GM23338 (cell line): ENCODE measurements at regions not wholly inside any gene's neighbourhood (a gene's known extent, or its start where the extent isn't known, plus 50 kb on each side); places are given as distances from the start of the nearest gene placed in this dataset.

Experiments
- ATAC-seq: fragments of 200-7000 bp; cut with Tn5 transposase; 3 replicates; pipeline ENCODE4 v1.9.1; 2020
- DNase-seq: peaks from one replicate; pipeline ENCODE4 v3.0.0-alpha.2; 2015; ENCODE audit warnings: low spot score
- H2AFZ ChIP-seq: fragments of 200-600 bp; sonication (generic); 2 replicates; pipeline ENCODE4 v1.8.0; 2016; ENCODE audit warnings: antibody characterized with exemption, mild to moderate bottlenecking, moderate library complexity
- H3F3A ChIP-seq: fragments of 200-600 bp; sonication (generic); replicated peaks from 2 replicates; pipeline ENCODE4 v1.8.0; 2017; ENCODE audit warnings: antibody characterized with exemption, mixed run types, low read depth
- H3K27ac ChIP-seq: fragments of 200-600 bp; sonication (generic); 2 replicates; pipeline ENCODE4 v1.6.1; 2016; ENCODE audit warnings: low read depth
- H3K27me3 ChIP-seq: fragments of 200-600 bp; sonication (generic); 2 replicates; pipeline ENCODE4 v1.8.0; 2016; ENCODE audit warnings: mild to moderate bottlenecking, mixed run types, moderate library complexity; ENCODE audit not compliant: insufficient read depth
- H3K36me3 ChIP-seq: fragments of 200-600 bp; sonication (generic); 2 replicates; pipeline ENCODE4 v1.8.0; 2016; ENCODE audit warnings: mild to moderate bottlenecking; ENCODE audit not compliant: insufficient read depth
- H3K4me1 ChIP-seq: fragments of 200-600 bp; sonication (generic); 2 replicates; pipeline ENCODE4 v1.8.0; 2016; ENCODE audit warnings: mild to moderate bottlenecking, moderate library complexity; ENCODE audit not compliant: insufficient read depth
- H3K4me2 ChIP-seq: fragments of 200-600 bp; sonication (generic); 2 replicates; pipeline ENCODE4 v1.7.1; 2017; ENCODE audit warnings: mixed run types
- H3K4me3 ChIP-seq: fragments of 200-600 bp; sonication (generic); 2 replicates; pipeline ENCODE4 v1.6.1; 2016; ENCODE audit warnings: mixed run types
- H3K79me2 ChIP-seq: fragments of 200-600 bp; sonication (generic); replicated peaks from 2 replicates; pipeline ENCODE4 v1.8.0; 2017; ENCODE audit warnings: mild to moderate bottlenecking; ENCODE audit not compliant: insufficient read depth
- H3K9me2 ChIP-seq: fragments of 200-600 bp; sonication (generic); 2 replicates; pipeline ENCODE4 v1.8.0; 2017; ENCODE audit not compliant: insufficient read depth
- H4K20me1 ChIP-seq: fragments of 200-600 bp; sonication (generic); replicated peaks from 2 replicates; pipeline ENCODE4 v1.8.0; 2017; ENCODE audit warnings: mild to moderate bottlenecking; ENCODE audit not compliant: insufficient read depth
- H3K27ac Mint-ChIP-seq: 2 replicates; pipeline ENCODE4 v1.8.0; 2020; ENCODE audit warnings: inconsistent platforms, mild to moderate bottlenecking, moderate library complexity, mixed read lengths
- H3K27me3 Mint-ChIP-seq: 3 replicates; pipeline ENCODE4 v1.8.0; 2022; ENCODE audit warnings: low read depth, mild to moderate bottlenecking, moderate library complexity, mixed read lengths, inconsistent platforms; ENCODE audit not compliant: insufficient read depth, poor library complexity
- H3K36me3 Mint-ChIP-seq: 3 replicates; pipeline ENCODE4 v1.8.0; 2021; ENCODE audit warnings: low read depth, mild to moderate bottlenecking, inconsistent platforms, moderate library complexity, mixed read lengths
- H3K4me1 Mint-ChIP-seq: 3 replicates; pipeline ENCODE4 v1.8.0; 2020; ENCODE audit warnings: mild to moderate bottlenecking, inconsistent platforms, mixed read lengths
- H3K4me3 Mint-ChIP-seq: 3 replicates; pipeline ENCODE4 v1.8.0; 2021; ENCODE audit warnings: moderate library complexity, mild to moderate bottlenecking, inconsistent platforms, mixed read lengths
- H3K9me3 Mint-ChIP-seq: 3 replicates; pipeline ENCODE4 v1.8.0; 2020; ENCODE audit warnings: moderate library complexity, mild to moderate bottlenecking, inconsistent platforms, mixed read lengths
- EZH2 ChIP-seq: fragments of 200-600 bp; sonication (generic); IDR thresholded peaks from one replicate; pipeline ENCODE4 v1.8.0; 2017; ENCODE audit warnings: antibody characterized with exemption, mild to moderate bottlenecking, low read depth; ENCODE audit not compliant: unreplicated experiment
- EZH2phosphoT487 ChIP-seq: fragments of 200-600 bp; sonication (generic); IDR thresholded peaks from one replicate; pipeline ENCODE4 v1.8.1; 2018; ENCODE audit warnings: antibody characterized with exemption; ENCODE audit not compliant: unreplicated experiment
- JUNB ChIP-seq: IDR thresholded peaks from one replicate; pipeline ENCODE4 v1.6.1; 2016; ENCODE audit warnings: antibody characterized with exemption; ENCODE audit not compliant: unreplicated experiment
- POLR2AphosphoS5 ChIP-seq: IDR thresholded peaks from 2 replicates; pipeline ENCODE4 v1.6.1; 2016; ENCODE audit warnings: antibody characterized with exemption, low read depth
- ZNF331 ChIP-seq: fragments of 250-450 bp; sonication (Bioruptor Pico); IDR thresholded peaks from 2 replicates; pipeline ENCODE4 v1.5.0; 2020; ENCODE audit warnings: low read depth, mild to moderate bottlenecking, moderate library complexity
- TF ChIP-seq, protein P1 (sequence below): IDR thresholded peaks from one replicate; pipeline ENCODE4 v1.6.1; 2018; ENCODE audit warnings: antibody characterized with exemption; ENCODE audit not compliant: unreplicated experiment
- TF ChIP-seq, protein P2 (sequence below): fragments of 250-450 bp; sonication (Bioruptor Pico); IDR thresholded peaks from 2 replicates; pipeline ENCODE4 v1.5.0; 2020; ENCODE audit warnings: mild to moderate bottlenecking, moderate library complexity

DNA sequence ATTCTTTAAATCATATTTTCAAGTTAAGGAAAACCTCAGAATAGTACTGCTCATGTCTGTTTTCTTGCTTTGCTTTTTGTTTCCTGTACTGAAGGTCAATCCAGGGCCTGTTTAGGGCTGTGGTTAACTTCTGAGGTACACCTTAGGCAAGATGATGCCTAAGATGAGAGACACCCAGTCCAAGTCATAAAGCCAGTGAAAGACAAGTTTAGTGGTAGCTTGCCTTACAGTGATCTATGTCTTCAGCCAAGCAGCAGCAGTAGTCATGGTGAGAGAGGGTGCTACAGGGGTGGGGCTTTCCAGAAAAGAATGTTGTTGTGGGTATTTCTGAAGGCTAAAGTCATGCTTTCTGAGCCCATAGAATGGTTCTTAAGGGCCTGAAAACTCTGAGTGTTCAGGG, 173.7 kb downstream of the VSIG4 start (continued):
- TF ChIP-seq, protein P1, sequence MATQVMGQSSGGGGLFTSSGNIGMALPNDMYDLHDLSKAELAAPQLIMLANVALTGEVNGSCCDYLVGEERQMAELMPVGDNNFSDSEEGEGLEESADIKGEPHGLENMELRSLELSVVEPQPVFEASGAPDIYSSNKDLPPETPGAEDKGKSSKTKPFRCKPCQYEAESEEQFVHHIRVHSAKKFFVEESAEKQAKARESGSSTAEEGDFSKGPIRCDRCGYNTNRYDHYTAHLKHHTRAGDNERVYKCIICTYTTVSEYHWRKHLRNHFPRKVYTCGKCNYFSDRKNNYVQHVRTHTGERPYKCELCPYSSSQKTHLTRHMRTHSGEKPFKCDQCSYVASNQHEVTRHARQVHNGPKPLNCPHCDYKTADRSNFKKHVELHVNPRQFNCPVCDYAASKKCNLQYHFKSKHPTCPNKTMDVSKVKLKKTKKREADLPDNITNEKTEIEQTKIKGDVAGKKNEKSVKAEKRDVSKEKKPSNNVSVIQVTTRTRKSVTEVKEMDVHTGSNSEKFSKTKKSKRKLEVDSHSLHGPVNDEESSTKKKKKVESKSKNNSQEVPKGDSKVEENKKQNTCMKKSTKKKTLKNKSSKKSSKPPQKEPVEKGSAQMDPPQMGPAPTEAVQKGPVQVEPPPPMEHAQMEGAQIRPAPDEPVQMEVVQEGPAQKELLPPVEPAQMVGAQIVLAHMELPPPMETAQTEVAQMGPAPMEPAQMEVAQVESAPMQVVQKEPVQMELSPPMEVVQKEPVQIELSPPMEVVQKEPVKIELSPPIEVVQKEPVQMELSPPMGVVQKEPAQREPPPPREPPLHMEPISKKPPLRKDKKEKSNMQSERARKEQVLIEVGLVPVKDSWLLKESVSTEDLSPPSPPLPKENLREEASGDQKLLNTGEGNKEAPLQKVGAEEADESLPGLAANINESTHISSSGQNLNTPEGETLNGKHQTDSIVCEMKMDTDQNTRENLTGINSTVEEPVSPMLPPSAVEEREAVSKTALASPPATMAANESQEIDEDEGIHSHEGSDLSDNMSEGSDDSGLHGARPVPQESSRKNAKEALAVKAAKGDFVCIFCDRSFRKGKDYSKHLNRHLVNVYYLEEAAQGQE: no peak
- TF ChIP-seq JUNB: no peak
- TF ChIP-seq, protein P2, sequence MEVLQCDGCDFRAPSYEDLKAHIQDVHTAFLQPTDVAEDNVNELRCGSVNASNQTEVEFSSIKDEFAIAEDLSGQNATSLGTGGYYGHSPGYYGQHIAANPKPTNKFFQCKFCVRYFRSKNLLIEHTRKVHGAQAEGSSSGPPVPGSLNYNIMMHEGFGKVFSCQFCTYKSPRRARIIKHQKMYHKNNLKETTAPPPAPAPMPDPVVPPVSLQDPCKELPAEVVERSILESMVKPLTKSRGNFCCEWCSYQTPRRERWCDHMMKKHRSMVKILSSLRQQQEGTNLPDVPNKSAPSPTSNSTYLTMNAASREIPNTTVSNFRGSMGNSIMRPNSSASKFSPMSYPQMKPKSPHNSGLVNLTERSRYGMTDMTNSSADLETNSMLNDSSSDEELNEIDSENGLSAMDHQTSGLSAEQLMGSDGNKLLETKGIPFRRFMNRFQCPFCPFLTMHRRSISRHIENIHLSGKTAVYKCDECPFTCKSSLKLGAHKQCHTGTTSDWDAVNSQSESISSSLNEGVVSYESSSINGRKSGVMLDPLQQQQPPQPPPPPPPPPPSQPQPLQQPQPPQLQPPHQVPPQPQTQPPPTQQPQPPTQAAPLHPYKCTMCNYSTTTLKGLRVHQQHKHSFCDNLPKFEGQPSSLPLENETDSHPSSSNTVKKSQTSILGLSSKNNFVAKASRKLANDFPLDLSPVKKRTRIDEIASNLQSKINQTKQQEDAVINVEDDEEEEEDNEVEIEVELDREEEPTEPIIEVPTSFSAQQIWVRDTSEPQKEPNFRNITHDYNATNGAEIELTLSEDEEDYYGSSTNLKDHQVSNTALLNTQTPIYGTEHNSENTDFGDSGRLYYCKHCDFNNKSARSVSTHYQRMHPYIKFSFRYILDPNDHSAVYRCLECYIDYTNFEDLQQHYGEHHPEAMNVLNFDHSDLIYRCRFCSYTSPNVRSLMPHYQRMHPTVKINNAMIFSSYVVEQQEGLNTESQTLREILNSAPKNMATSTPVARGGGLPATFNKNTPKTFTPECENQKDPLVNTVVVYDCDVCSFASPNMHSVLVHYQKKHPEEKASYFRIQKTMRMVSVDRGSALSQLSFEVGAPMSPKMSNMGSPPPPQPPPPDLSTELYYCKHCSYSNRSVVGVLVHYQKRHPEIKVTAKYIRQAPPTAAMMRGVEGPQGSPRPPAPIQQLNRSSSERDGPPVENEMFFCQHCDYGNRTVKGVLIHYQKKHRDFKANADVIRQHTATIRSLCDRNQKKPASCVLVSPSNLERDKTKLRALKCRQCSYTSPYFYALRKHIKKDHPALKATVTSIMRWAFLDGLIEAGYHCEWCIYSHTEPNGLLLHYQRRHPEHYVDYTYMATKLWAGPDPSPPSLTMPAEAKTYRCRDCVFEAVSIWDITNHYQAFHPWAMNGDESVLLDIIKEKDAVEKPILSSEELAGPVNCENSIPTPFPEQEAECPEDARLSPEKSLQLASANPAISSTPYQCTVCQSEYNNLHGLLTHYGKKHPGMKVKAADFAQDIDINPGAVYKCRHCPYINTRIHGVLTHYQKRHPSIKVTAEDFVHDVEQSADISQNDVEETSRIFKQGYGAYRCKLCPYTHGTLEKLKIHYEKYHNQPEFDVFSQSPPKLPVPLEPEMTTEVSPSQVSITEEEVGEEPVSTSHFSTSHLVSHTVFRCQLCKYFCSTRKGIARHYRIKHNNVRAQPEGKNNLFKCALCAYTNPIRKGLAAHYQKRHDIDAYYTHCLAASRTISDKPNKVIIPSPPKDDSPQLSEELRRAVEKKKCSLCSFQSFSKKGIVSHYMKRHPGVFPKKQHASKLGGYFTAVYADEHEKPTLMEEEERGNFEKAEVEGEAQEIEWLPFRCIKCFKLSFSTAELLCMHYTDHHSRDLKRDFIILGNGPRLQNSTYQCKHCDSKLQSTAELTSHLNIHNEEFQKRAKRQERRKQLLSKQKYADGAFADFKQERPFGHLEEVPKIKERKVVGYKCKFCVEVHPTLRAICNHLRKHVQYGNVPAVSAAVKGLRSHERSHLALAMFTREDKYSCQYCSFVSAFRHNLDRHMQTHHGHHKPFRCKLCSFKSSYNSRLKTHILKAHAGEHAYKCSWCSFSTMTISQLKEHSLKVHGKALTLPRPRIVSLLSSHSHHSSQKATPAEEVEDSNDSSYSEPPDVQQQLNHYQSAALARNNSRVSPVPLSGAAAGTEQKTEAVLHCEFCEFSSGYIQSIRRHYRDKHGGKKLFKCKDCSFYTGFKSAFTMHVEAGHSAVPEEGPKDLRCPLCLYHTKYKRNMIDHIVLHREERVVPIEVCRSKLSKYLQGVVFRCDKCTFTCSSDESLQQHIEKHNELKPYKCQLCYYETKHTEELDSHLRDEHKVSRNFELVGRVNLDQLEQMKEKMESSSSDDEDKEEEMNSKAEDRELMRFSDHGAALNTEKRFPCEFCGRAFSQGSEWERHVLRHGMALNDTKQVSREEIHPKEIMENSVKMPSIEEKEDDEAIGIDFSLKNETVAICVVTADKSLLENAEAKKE: no peak
- no peak for TF ChIP-seq EZH2phosphoT487
- TF ChIP-seq ZNF331: no peak
- no peak for TF ChIP-seq POLR2AphosphoS5

DNA sequence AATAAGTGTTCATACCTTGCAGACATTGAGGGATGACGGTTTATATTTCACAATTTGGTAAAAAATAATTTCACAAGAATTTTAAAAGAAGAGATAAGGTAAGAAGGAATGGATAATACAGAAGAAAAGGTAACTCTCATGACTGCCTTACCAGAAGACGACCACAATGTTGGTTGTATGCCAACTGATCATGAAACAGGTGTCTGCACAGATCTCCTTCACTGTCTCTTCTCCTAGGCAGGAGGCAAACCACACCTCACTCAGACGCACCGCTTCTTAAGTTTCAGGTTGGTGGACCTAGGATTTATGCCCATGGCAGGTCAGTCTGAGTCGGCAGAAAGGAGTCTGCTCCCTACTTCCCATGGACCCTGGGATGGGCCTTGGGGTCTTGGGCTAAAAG, 177.2 kb downstream of the VSIG4 start:
- Histone ChIP-seq H3F3A (no peaks in the 10 kb centered on the region), H3K79me2 (no peaks in the 10 kb centered on the region), H2AFZ (no peak overlapping the region), H3K4me2 (no peak overlapping the region), H3K9me2 (no peaks in the 10 kb centered on the region), H3K4me3 (no peak overlapping the region), H3K27ac (no peak overlapping the region), H3K27me3 (no peaks in the 10 kb centered on the region), H3K36me3 (no peaks in the 10 kb centered on the region), H3K4me1 (no peaks in the 10 kb centered on the region), H4K20me1 (no peaks in the 10 kb centered on the region)
- Mint-ChIP-seq H3K27ac (no peak overlapping the region), H3K9me3 (no peaks in the 10 kb centered on the region; the same call in 2 of the 3 replicates), H3K4me3 (no peak overlapping the region), H3K4me1 (peaks cover 8% of the 10 kb centered on the region; the same call in 2 of the 3 replicates), H3K36me3 (no peaks in the 10 kb centered on the region), H3K27me3 (no peaks in the 10 kb centered on the region)
- DNase-seq (no peak), ATAC-seq (no peak)
- TF ChIP-seq JUNB: no peak
- no peak for TF ChIP-seq POLR2AphosphoS5
- TF ChIP-seq EZH2phosphoT487: no peak
- TF ChIP-seq ZNF331: no peak
- no peak for TF ChIP-seq EZH2
